ENCODE measurements at regions not wholly inside any gene's neighbourhood (a gene's known extent, or its start where the extent isn't known, plus 50 kb on each side); places are given as distances from the start of the nearest gene placed in this dataset.

GRCh38 chr6:22001396-22002027 is 295.3 kb downstream of the PRL start:
- no peak for TF ChIP-seq POLR2A (IDR thresholded peaks at IDR 0.05)
- no peak for TF ChIP-seq CTCF (IDR thresholded peaks at IDR 0.05)
- TF ChIP-seq POLR2AphosphoS5 (IDR thresholded peaks at IDR 0.05): no peak
- no peak for TF ChIP-seq EP300 (IDR thresholded peaks at IDR 0.05)

Data from suprapubic skin (tissue), 4 donors.